Smooth muscle cell (in vitro differentiated cells): ENCODE measurements at regions not wholly inside any gene's neighbourhood (a gene's known extent, or its start where the extent isn't known, plus 50 kb on each side); places are given as distances from the start of the nearest gene placed in this dataset.

ENCODE experiments used
- DNase-seq: peaks from one replicate; lab custom pipeline; 2025; ENCODE audit not compliant: unreplicated experiment; lab: John Stamatoyannopoulos, UW
- H2AFZ ChIP-seq: fragments of 200-600 bp; sonication (generic); 2 replicates; pipeline ENCODE4 v1.6.0; 2016; ENCODE audit warnings: antibody characterized with exemption, low read depth, mild to moderate bottlenecking
- H3F3A ChIP-seq: fragments of 200-600 bp; sonication (generic); 2 replicates; pipeline ENCODE4 v1.6.0; 2017; ENCODE audit warnings: antibody characterized with exemption, low read depth
- H3K27ac ChIP-seq: fragments of 200-600 bp; sonication (generic); 2 replicates; pipeline ENCODE4 v1.5.1; 2016; ENCODE audit warnings: low read depth, mild to moderate bottlenecking
- H3K27me3 ChIP-seq: fragments of 200-600 bp; sonication (generic); 2 replicates; pipeline ENCODE4 v1.6.1; 2016; ENCODE audit warnings: low read depth, mild to moderate bottlenecking
- H3K36me3 ChIP-seq: fragments of 200-600 bp; sonication (generic); 2 replicates; pipeline ENCODE4 v1.5.1; 2016; ENCODE audit warnings: low read depth
- H3K4me1 ChIP-seq: fragments of 200-600 bp; sonication (generic); 2 replicates; pipeline ENCODE4 v1.5.1; 2016; ENCODE audit warnings: low read depth
- H3K4me2 ChIP-seq: fragments of 200-600 bp; sonication (generic); 2 replicates; pipeline ENCODE4 v1.6.0; 2016; ENCODE audit warnings: mild to moderate bottlenecking
- H3K4me3 ChIP-seq: fragments of 200-600 bp; sonication (generic); 2 replicates; pipeline ENCODE4 v1.5.1; 2016; ENCODE audit warnings: mild to moderate bottlenecking
- H3K79me2 ChIP-seq: fragments of 200-600 bp; sonication (generic); 2 replicates; pipeline ENCODE4 v1.6.0; 2016; ENCODE audit warnings: low read depth, mild to moderate bottlenecking
- H3K9ac ChIP-seq: fragments of 200-600 bp; sonication (generic); 2 replicates; pipeline ENCODE4 v1.6.0; 2016; ENCODE audit warnings: low read depth
- H3K9me3 ChIP-seq: fragments of 200-600 bp; sonication (generic); replicated peaks from 2 replicates; pipeline ENCODE4 v1.5.1; 2016; ENCODE audit warnings: low read depth
- H4K20me1 ChIP-seq: fragments of 200-600 bp; sonication (generic); 2 replicates; pipeline ENCODE4 v1.6.0; 2016; ENCODE audit warnings: low read depth
- WGBS: methylation state at CpG from one replicate; pipeline ENCODE4 v1.1.7; 2016; ENCODE audit warnings: low lambda C conversion rate; 5-methylcytosine and 5-hydroxymethylcytosine counted together
- TF ChIP-seq, protein P1 (sequence below): fragments of 200-600 bp; sonication (generic); IDR thresholded peaks from 2 replicates; pipeline ENCODE4 v1.5.1; 2017; ENCODE audit warnings: borderline replicate concordance, mild to moderate bottlenecking, antibody characterized with exemption; ENCODE audit not compliant: insufficient read depth, poor library complexity, severe bottlenecking

DNA sequence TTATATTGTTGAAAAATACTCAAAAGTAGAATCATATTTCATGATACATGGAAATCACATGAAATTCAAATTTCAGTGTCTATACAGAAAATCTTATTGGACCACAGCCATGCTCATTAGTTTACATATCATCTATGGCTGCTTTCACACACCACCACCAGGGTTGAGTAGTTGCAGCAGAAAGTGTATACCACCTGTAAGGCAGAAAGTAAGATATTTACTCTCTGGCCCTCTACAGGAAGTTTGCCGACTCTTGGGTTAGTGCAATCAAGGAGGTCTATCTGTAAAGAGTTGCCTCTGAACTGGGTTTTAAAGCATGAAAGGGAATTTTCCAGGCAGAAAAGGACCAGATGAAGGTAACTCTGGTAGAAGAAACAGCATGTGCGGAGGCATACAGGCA lies 432.3 kb downstream of the DHX35 start:
- no peak overlapping the region for H2AFZ ChIP-seq
- no peaks in the 10 kb centered on the region for H3K9me3 ChIP-seq
- no peak overlapping the region for H3K27ac ChIP-seq
- no peak overlapping the region for H3K4me2 ChIP-seq
- TF ChIP-seq, protein P1, sequence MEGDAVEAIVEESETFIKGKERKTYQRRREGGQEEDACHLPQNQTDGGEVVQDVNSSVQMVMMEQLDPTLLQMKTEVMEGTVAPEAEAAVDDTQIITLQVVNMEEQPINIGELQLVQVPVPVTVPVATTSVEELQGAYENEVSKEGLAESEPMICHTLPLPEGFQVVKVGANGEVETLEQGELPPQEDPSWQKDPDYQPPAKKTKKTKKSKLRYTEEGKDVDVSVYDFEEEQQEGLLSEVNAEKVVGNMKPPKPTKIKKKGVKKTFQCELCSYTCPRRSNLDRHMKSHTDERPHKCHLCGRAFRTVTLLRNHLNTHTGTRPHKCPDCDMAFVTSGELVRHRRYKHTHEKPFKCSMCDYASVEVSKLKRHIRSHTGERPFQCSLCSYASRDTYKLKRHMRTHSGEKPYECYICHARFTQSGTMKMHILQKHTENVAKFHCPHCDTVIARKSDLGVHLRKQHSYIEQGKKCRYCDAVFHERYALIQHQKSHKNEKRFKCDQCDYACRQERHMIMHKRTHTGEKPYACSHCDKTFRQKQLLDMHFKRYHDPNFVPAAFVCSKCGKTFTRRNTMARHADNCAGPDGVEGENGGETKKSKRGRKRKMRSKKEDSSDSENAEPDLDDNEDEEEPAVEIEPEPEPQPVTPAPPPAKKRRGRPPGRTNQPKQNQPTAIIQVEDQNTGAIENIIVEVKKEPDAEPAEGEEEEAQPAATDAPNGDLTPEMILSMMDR: no peak
- H3K79me2 ChIP-seq: no peaks in the 10 kb centered on the region
- H3K9ac ChIP-seq: no peak overlapping the region
- no peak overlapping the region for H3K4me3 ChIP-seq
- no peaks in the 10 kb centered on the region for H3F3A ChIP-seq
- H3K36me3 ChIP-seq: no peaks in the 10 kb centered on the region
- H4K20me1 ChIP-seq: no peaks in the 10 kb centered on the region
- 91% methylated on average over 2 of the region's 2 CpGs for WGBS
- no peaks in the 10 kb centered on the region for H3K4me1 ChIP-seq
- DNase-seq: no peak
- no peaks in the 10 kb centered on the region for H3K27me3 ChIP-seq

DNA sequence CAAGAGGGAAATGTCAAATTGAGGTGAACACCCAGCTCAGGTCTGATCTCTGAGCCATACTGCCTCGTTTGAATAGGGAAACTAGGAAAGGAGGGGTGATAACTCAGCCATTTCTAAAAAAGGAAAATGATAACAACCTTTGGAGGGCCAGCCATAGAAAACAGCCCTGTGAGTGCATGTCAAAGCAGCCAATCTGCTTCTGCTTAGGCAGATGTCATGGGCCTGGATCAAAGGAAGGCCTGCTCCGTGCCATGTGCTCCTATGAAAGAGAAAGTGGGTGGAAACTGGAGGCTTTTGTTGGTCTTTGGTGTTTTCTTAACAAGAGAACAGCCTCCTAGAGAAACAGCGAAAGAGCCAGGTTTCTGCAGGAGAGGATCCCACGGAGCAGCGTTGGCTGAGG lies 428.0 kb downstream of the DHX35 start:
- H3K27ac ChIP-seq: no peak overlapping the region
- no peaks in the 10 kb centered on the region for H3F3A ChIP-seq
- no peaks in the 10 kb centered on the region for H3K4me1 ChIP-seq
- H3K4me2 ChIP-seq: no peak overlapping the region
- no peaks in the 10 kb centered on the region for H3K27me3 ChIP-seq
- no peaks in the 10 kb centered on the region for H4K20me1 ChIP-seq
- DNase-seq: no peak
- H3K36me3 ChIP-seq: no peaks in the 10 kb centered on the region
- no peak overlapping the region for H3K9ac ChIP-seq
- TF ChIP-seq, protein P1: no peak
- H3K9me3 ChIP-seq: no peaks in the 10 kb centered on the region
- no peaks in the 10 kb centered on the region for H3K79me2 ChIP-seq
- 96% methylated on average over 5 of the region's 5 CpGs for WGBS
- H2AFZ ChIP-seq: no peak overlapping the region
- no peak overlapping the region for H3K4me3 ChIP-seq

DNA sequence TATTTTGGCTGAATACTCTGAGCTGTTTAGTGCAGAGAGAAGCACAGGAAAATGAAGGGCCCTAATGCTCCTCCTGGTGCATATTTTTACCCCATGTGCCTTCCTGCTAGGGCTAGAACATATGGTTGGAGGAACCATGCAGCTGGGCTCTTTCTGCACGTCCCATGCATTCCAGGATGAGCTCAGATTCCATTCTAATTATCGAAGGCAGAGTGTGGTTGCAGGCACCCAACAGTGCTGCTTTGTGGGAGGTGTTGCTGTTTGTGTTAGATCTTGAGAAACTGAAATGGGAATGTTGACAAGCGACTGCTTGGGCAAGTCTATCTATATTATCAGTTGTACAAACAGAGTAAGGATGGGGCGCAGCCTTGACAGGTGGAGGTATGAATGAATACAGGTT lies 419.5 kb downstream of the DHX35 start:
- WGBS: 65% methylated on average over 4 of the region's 4 CpGs
- no peak overlapping the region for H3K27ac ChIP-seq

DNA sequence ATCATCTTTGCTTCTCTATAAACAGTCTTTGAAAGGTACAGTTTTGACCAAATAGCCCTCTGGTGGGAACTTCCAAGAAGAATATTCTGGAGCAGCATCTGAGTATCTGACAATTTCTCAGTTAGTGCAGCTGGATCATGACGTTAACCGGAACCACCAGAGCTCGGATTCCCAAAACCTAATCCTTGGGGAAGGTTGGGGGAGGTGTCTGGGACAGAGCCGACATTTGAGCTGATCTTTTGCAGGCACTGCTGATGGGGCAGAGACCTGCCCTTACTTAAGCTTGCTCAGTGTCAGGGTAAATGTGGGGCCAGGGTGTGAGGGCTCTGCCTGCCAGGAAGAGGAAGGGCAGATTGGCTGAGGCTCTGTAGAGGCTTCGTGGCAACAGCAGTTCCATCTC lies 416.6 kb downstream of the DHX35 start:
- Histone ChIP-seq H3K79me2 (no peaks in the 10 kb centered on the region), H3F3A (no peaks in the 10 kb centered on the region), H3K27me3 (peaks cover 7% of the 10 kb centered on the region), H3K36me3 (no peaks in the 10 kb centered on the region), H2AFZ (no peak overlapping the region), H3K9ac (no peak overlapping the region), H3K27ac (no peak overlapping the region), H3K4me3 (no peak overlapping the region), H3K4me2 (no peak overlapping the region), H3K4me1 (no peaks in the 10 kb centered on the region), H3K9me3 (no peaks in the 10 kb centered on the region), H4K20me1 (no peaks in the 10 kb centered on the region)
- TF ChIP-seq, protein P1: no peak
- DNase-seq: no peak
- whole genome bisulfite sequencing: 72% methylated on average over 5 of the region's 5 CpGs

More for the DNA sequence above, 419.5 kb downstream of the DHX35 start:
- no peaks in the 10 kb centered on the region for H4K20me1 ChIP-seq
- H3K27me3 ChIP-seq: peaks cover 4% of the 10 kb centered on the region
- H3K9ac ChIP-seq: no peak overlapping the region
- H3K4me1 ChIP-seq: no peaks in the 10 kb centered on the region
- H3K9me3 ChIP-seq: no peaks in the 10 kb centered on the region
- no peak overlapping the region for H3K4me3 ChIP-seq
- no peaks in the 10 kb centered on the region for H3K36me3 ChIP-seq
- no peak overlapping the region for H2AFZ ChIP-seq
- no peak overlapping the region for H3K4me2 ChIP-seq
- DNase-seq: no peak
- TF ChIP-seq, protein P1: no peak
- H3F3A ChIP-seq: no peaks in the 10 kb centered on the region
- no peaks in the 10 kb centered on the region for H3K79me2 ChIP-seq
